ENCODE measurements at regions not wholly inside any gene's neighbourhood (a gene's known extent, or its start where the extent isn't known, plus 50 kb on each side); places are given as distances from the start of the nearest gene placed in this dataset.

- TF ChIP-seq, protein P1, sequence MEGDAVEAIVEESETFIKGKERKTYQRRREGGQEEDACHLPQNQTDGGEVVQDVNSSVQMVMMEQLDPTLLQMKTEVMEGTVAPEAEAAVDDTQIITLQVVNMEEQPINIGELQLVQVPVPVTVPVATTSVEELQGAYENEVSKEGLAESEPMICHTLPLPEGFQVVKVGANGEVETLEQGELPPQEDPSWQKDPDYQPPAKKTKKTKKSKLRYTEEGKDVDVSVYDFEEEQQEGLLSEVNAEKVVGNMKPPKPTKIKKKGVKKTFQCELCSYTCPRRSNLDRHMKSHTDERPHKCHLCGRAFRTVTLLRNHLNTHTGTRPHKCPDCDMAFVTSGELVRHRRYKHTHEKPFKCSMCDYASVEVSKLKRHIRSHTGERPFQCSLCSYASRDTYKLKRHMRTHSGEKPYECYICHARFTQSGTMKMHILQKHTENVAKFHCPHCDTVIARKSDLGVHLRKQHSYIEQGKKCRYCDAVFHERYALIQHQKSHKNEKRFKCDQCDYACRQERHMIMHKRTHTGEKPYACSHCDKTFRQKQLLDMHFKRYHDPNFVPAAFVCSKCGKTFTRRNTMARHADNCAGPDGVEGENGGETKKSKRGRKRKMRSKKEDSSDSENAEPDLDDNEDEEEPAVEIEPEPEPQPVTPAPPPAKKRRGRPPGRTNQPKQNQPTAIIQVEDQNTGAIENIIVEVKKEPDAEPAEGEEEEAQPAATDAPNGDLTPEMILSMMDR (IDR thresholded peaks at IDR 0.05) = no peak
- no peak for TF ChIP-seq POLR2A (IDR thresholded peaks at IDR 0.05)
Observed at GRCh38 chr5:5634817-5635216, 212.3 kb downstream of the ICE1 start.

Measured in thyroid gland (tissue), 4 donors.